ENCODE measurements at regions not wholly inside any gene's neighbourhood (a gene's known extent, or its start where the extent isn't known, plus 50 kb on each side); places are given as distances from the start of the nearest gene placed in this dataset.
"Not testable (repeated sequence)": the region's sequence is repeated elsewhere in the genome, so short reads cannot be mapped to it uniquely, and the experiment has no call there.

- no peaks in the 10 kb centered on the region for H3K4me1 Mint-ChIP-seq (ENCODE audit: unreplicated experiment)
- peaks cover 58% of the 10 kb centered on the region for H3K27me3 Mint-ChIP-seq
- no peak overlapping the region for H3K27ac Mint-ChIP-seq
- H3K36me3 Mint-ChIP-seq: no peaks in the 10 kb centered on the region
- DNase-seq (ENCODE audit: extremely low spot score, unreplicated experiment): no peak
- no peak for TF ChIP-seq CTCF (conservative IDR thresholded peaks at IDR 0.05)
- H3K9me3 Mint-ChIP-seq: no peaks in the 10 kb centered on the region
- H3K4me3 Mint-ChIP-seq: no peak overlapping the region
Observed at GRCh38 chr6:166237617-166238016, 70.0 kb upstream of the TBXT start.

GRCh38 chr6:166236596-166236995 is 68.9 kb upstream of the TBXT start:
- Mint-ChIP-seq H3K4me3 (no peak overlapping the region), H3K4me1 (ENCODE audit: unreplicated experiment) (no peaks in the 10 kb centered on the region), H3K36me3 (no peaks in the 10 kb centered on the region), H3K9me3 (no peaks in the 10 kb centered on the region), H3K27me3 (peaks cover 60% of the 10 kb centered on the region), H3K27ac (no peak overlapping the region)
- DNase-seq (ENCODE audit: extremely low spot score, unreplicated experiment): no peak
- TF ChIP-seq CTCF (conservative IDR thresholded peaks at IDR 0.05): no peak

- DNase-seq (ENCODE audit: extremely low spot score, unreplicated experiment): no peak
- no peaks in the 10 kb centered on the region for H3K9me3 Mint-ChIP-seq
- H3K36me3 Mint-ChIP-seq: no peaks in the 10 kb centered on the region
- H3K27ac Mint-ChIP-seq: no peak overlapping the region
- H3K27me3 Mint-ChIP-seq: peaks cover 53% of the 10 kb centered on the region
- peak; percentile 39 for TF ChIP-seq CTCF (conservative IDR thresholded peaks at IDR 0.05)
- no peak overlapping the region for H3K4me3 Mint-ChIP-seq
- H3K4me1 Mint-ChIP-seq (ENCODE audit: unreplicated experiment): no peaks in the 10 kb centered on the region
Observed at GRCh38 chr6:166235666-166236292, 68.1 kb upstream of the TBXT start.

- H3K4me1 Mint-ChIP-seq (ENCODE audit: unreplicated experiment); H3K4me3 Mint-ChIP-seq; H3K9me3 Mint-ChIP-seq; DNase-seq (ENCODE audit: extremely low spot score, unreplicated experiment); H3K36me3 Mint-ChIP-seq; H3K27ac Mint-ChIP-seq: not testable (repeated sequence)
- H3K27me3 Mint-ChIP-seq: peaks cover 48% of the 10 kb centered on the region
Observed at GRCh38 chr6:166231181-166231580, 63.5 kb upstream of the TBXT start.

GRCh38 chr6:166228839-166229528 is 61.3 kb upstream of the TBXT start:
- Mint-ChIP-seq H3K9me3 (no peaks in the 10 kb centered on the region), H3K4me1 (ENCODE audit: unreplicated experiment) (no peaks in the 10 kb centered on the region), H3K36me3 (no peaks in the 10 kb centered on the region), H3K4me3 (no peak overlapping the region), H3K27ac (no peak overlapping the region), H3K27me3 (peaks cover 64% of the 10 kb centered on the region)
- DNase-seq (ENCODE audit: extremely low spot score, unreplicated experiment): no peak
- no peak for TF ChIP-seq CTCF (conservative IDR thresholded peaks at IDR 0.05)

- H3K27me3 Mint-ChIP-seq: peaks cover 68% of the 10 kb centered on the region
- no peaks in the 10 kb centered on the region for H3K36me3 Mint-ChIP-seq
- H3K4me3 Mint-ChIP-seq: no peak overlapping the region
- no peaks in the 10 kb centered on the region for H3K9me3 Mint-ChIP-seq
- no peaks in the 10 kb centered on the region for H3K4me1 Mint-ChIP-seq (ENCODE audit: unreplicated experiment)
- no peak for DNase-seq (ENCODE audit: extremely low spot score, unreplicated experiment)
- TF ChIP-seq CTCF (conservative IDR thresholded peaks at IDR 0.05): no peak
- no peak overlapping the region for H3K27ac Mint-ChIP-seq
Observed at GRCh38 chr6:166228425-166228824, 60.8 kb upstream of the TBXT start.
